GM21529 (cell line): ENCODE measurements at regions not wholly inside any gene's neighbourhood (a gene's known extent, or its start where the extent isn't known, plus 50 kb on each side); places are given as distances from the start of the nearest gene placed in this dataset.
"Not testable (repeated sequence)": the region's sequence is repeated elsewhere in the genome, so short reads cannot be mapped to it uniquely, and the experiment has no call there.

Experiments used
- ATAC-seq: cut with Tn5 transposase; IDR thresholded peaks from one replicate; pipeline ENCODE4 v1.9.1; 2021; ENCODE audit not compliant: unreplicated experiment

- ATAC-seq, result no peak
Observed at GRCh38 chr1:90314533-90314932, 319.6 kb downstream of the ZNF326 start.

- ATAC-seq, result no peak
Observed at GRCh38 chr1:90313778-90314177, 318.9 kb downstream of the ZNF326 start.

GRCh38 chr1:90309806-90310205 lies 314.9 kb downstream of the ZNF326 start:
- ATAC-seq, result no peak

- ATAC-seq, result no peak
Observed at GRCh38 chr1:90308421-90308820, 313.5 kb downstream of the ZNF326 start.

GRCh38 chr1:90305577-90305976 lies 310.7 kb downstream of the ZNF326 start:
- ATAC-seq, result no peak

GRCh38 chr1:90296327-90296726 lies 301.4 kb downstream of the ZNF326 start:
- no peak for ATAC-seq

- ATAC-seq, result no peak
Observed at GRCh38 chr1:90295534-90295933, 300.6 kb downstream of the ZNF326 start.

GRCh38 chr1:90291431-90292216 lies 296.7 kb downstream of the ZNF326 start:
- ATAC-seq, result no peak

GRCh38 chr1:90282811-90283210 lies 287.9 kb downstream of the ZNF326 start:
- ATAC-seq, result no peak

GRCh38 chr1:90281886-90282285 lies 287.0 kb downstream of the ZNF326 start:
- ATAC-seq, result not testable (repeated sequence)

GRCh38 chr1:90277270-90277669 lies 282.4 kb downstream of the ZNF326 start:
- no peak for ATAC-seq

GRCh38 chr1:90274376-90274775 lies 279.5 kb downstream of the ZNF326 start:
- no peak for ATAC-seq

GRCh38 chr1:90273241-90273774 lies 278.4 kb downstream of the ZNF326 start:
- ATAC-seq, result no peak

- ATAC-seq, result no peak
Observed at GRCh38 chr1:90262791-90263190, 267.9 kb downstream of the ZNF326 start.

- no peak for ATAC-seq
Observed at GRCh38 chr1:90262286-90262685, 267.4 kb downstream of the ZNF326 start.

GRCh38 chr1:90246069-90246468 lies 251.2 kb downstream of the ZNF326 start:
- ATAC-seq, result no peak

GRCh38 chr1:90236493-90236892 lies 241.6 kb downstream of the ZNF326 start:
- no peak for ATAC-seq

GRCh38 chr1:90223401-90223800 lies 228.5 kb downstream of the ZNF326 start:
- ATAC-seq, result no peak

GRCh38 chr1:90220941-90221693 lies 226.2 kb downstream of the ZNF326 start:
- ATAC-seq, result no peak

- no peak for ATAC-seq
Observed at GRCh38 chr1:90220496-90220895, 225.6 kb downstream of the ZNF326 start.

- ATAC-seq, result not testable (repeated sequence)
Observed at GRCh38 chr1:90219166-90219871, 224.4 kb downstream of the ZNF326 start.
